Retinal pigment epithelial cell (primary cell): ENCODE measurements at regions not wholly inside any gene's neighbourhood (a gene's known extent, or its start where the extent isn't known, plus 50 kb on each side); places are given as distances from the start of the nearest gene placed in this dataset.

Experiments used
- DNase-seq: peaks from one replicate; pipeline ENCODE4 v3.0.0-alpha.2; 2010; ENCODE audit warnings: low read depth
- H3K4me3 ChIP-seq: 2 replicates; pipeline ENCODE4 v1.5.1; 2011; ENCODE audit warnings: mild to moderate bottlenecking, low read length, control low read depth, moderate library complexity
- TF ChIP-seq, protein P1 (sequence below): conservative IDR thresholded peaks from 2 replicates; pipeline ENCODE4 v1.5.1; 2011; ENCODE audit warnings: low read depth, low read length, control low read depth, inconsistent platforms

DNA sequence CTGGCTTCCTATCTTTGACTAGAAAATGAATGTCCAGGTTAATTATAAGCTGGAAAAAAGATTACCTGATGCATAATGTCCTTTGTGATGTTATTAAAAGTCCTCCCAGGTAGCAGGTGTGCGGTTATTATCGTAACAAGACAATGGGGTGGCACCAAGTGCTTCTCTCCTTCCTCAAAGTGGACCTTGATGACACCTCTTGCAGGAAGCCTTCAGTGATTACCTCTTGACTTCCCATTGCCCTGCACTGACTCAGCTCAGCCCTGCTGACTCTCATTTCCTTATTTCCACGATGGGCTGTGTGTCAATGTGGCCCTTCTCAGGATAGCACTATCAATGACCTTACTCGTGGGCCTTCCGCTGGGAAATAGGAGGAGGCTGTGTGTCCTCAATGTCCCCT is 477.4 kb upstream of the CCL2 start:
- H3K4me3 ChIP-seq = no peak overlapping the region
- no peak for DNase-seq
- TF ChIP-seq, protein P1, sequence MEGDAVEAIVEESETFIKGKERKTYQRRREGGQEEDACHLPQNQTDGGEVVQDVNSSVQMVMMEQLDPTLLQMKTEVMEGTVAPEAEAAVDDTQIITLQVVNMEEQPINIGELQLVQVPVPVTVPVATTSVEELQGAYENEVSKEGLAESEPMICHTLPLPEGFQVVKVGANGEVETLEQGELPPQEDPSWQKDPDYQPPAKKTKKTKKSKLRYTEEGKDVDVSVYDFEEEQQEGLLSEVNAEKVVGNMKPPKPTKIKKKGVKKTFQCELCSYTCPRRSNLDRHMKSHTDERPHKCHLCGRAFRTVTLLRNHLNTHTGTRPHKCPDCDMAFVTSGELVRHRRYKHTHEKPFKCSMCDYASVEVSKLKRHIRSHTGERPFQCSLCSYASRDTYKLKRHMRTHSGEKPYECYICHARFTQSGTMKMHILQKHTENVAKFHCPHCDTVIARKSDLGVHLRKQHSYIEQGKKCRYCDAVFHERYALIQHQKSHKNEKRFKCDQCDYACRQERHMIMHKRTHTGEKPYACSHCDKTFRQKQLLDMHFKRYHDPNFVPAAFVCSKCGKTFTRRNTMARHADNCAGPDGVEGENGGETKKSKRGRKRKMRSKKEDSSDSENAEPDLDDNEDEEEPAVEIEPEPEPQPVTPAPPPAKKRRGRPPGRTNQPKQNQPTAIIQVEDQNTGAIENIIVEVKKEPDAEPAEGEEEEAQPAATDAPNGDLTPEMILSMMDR = no peak

DNA sequence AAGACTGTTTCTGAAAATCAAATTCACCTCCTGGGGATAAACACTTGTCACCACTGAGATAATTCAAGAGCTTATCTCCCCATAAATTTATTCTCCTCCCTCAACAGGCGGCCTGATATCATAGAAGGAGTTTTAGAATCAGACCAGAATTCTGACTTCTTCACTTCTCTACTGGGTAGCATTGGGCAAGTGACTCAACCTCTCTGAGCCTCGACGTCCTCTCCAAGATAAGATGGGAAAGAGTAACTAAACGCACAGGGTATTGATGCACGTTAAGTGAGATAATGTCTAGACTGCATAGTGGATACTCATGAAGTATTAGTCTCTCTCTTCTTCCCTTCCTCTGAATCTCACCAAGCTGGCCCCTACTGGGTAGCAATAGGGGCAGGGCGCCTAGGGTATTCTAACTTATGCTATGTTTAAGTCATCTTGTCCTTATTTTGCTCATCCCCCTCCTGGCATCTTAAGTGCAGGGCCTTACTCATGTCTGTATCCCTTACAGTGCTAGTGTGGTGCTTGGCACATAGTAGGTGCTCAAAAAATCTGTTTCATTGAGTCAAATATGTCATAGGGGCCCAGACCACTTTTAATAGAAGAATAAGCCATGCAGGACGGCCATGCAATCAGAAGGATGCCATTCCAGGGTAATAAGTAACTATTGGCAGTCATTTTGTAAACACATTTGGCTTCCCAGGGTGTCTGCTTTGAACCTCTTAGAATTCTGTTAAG is 476.4 kb upstream of the CCL2 start:
- TF ChIP-seq, protein P1 = no peak
- H3K4me3 ChIP-seq = no peak overlapping the region
- DNase-seq = no peak

DNA sequence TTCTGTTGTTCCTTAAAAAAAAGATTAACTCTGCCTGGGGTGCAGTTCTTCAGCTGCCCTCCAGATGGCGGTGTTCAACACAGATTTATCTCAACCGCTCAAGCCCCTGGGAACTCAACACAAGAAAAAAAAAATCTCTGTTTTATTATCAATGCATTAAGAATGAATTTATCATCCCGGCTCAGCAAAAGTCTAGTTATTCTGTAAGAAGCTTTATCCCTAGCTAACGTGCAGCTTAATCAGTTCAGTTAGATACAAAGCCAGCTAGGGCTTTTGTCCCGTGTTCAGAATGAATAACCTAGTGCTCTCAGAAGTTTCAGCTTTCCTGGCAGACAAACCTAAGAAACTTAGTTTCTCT is 475.9 kb upstream of the CCL2 start:
- H3K4me3 ChIP-seq = no peak overlapping the region
- TF ChIP-seq, protein P1 = peak; percentile 90
- peak; percentile 16 for DNase-seq

DNA sequence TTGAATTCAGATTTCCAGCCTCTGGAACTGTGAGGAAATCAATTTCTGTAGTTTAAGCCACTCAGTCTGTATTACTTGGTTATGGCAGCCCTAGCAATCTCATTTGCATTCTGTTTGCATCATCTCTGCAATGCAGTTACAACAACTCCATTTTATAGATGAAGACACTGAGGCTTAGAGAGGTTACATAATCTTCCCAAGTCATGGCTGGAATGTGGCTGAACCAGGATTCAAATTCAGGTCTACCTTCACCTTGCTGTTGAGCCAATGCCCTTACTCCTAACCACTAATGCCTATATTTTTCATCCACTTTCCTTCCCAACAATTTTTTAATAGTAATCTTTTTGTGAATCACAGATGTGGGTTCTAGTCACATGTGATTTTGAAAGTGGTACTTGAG is 469.8 kb upstream of the CCL2 start:
- no peak for DNase-seq
- TF ChIP-seq, protein P1 = no peak
- H3K4me3 ChIP-seq = no peak overlapping the region

DNA sequence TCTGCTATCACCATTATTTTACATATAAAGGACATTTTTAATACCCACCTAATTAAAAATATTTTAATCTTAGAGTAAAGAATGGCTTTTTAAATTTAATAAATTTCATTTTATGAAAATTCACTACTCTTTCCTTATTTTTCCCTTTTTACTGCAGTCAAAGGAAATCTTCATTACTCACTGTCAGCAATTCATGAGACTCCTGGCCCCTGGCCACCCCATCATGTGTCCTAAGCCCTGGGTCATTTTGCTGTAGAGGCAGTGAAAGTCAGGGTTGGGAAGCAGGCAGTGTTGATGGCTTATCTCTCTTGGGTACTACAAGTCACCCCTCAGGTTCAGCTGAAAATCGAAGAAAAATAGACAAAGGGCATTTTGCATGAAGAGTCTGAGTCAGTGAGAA is 468.6 kb upstream of the CCL2 start:
- DNase-seq = no peak
- H3K4me3 ChIP-seq = no peak overlapping the region
- TF ChIP-seq, protein P1 = no peak

DNA sequence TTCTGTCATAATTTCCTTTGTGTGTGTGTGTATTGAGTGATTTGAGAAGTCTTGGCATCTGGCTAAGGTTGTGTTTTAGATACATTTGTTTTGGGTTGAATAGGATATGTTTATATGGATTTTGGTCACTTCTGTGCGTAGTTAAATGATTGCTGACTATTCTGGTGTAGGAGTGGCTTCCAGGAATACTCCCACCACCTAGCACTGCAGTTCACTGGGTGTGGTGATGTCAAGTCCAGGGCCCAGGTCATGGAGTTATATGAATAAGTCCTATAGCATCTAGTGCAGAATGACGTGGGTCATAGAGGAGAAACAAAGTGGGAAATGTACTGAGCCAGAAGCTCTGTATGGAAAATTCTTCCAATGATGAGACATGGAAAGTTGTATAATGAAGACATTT is 465.4 kb upstream of the CCL2 start:
- TF ChIP-seq, protein P1 = no peak
- DNase-seq = no peak
- H3K4me3 ChIP-seq = no peak overlapping the region

DNA sequence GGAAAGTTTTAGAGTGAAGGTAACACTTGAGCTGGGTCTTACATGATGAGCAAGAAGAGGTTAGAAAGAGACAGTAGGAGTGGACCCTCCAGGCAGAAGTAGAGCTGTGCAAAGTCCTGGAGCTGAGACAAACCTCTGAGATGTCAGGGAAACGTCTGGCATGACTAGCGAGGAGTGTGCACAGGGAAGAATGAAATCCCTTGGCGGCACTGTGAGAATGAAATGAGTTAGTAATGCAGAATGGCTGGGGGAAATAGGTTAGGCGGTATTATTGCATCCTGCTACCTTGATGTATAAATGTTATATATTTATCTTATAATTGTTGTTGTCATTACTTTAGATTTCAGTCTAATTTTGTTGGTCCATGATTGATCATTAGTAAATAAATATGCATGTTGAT is 457.9 kb upstream of the CCL2 start:
- TF ChIP-seq, protein P1 = no peak
- DNase-seq = no peak

More for the DNA sequence above, 457.9 kb upstream of the CCL2 start:
- H3K4me3 ChIP-seq = no peak overlapping the region
